ENCODE measurements at regions not wholly inside any gene's neighbourhood (a gene's known extent, or its start where the extent isn't known, plus 50 kb on each side); places are given as distances from the start of the nearest gene placed in this dataset.
"Not testable (repeated sequence)": the region's sequence is repeated elsewhere in the genome, so short reads cannot be mapped to it uniquely, and the experiment has no call there.

- Histone ChIP-seq H3K4me3 (replicated peaks; ENCODE audit: insufficient read depth, low read length) (no peak overlapping the region), H3K27me3 (ENCODE audit: insufficient read depth, poor library complexity, severe bottlenecking) (no peaks in the 10 kb centered on the region), H3K27ac (replicated peaks) (no peak overlapping the region)
- TF ChIP-seq POLR2AphosphoS5 (IDR thresholded peaks at IDR 0.05; ENCODE audit: low read depth) (no peak), CTCF (IDR thresholded peaks at IDR 0.05; ENCODE audit: insufficient read depth, low read length) (no peak), REST (IDR thresholded peaks at IDR 0.05; ENCODE audit: insufficient replicate concordance, low read depth) (no peak), SPI1 (IDR thresholded peaks at IDR 0.05; ENCODE audit: borderline replicate concordance, low read depth) (no peak), GABPA (IDR thresholded peaks at IDR 0.05; ENCODE audit: low read depth) (no peak)
- no peak for DNase-seq (ENCODE audit: low read depth in 1 of 2, low spot score in 1 of 2)
These were observed 85.6 kb upstream of the LYSMD4 start for GRCh38 chr15:99818872-99819271.

GRCh38 chr15:99816862-99817261 is 83.6 kb upstream of the LYSMD4 start:
- DNase-seq (ENCODE audit: low read depth in 1 of 2, low spot score in 1 of 2); H3K27me3 ChIP-seq (ENCODE audit: insufficient read depth, poor library complexity, severe bottlenecking); H3K27ac ChIP-seq (replicated peaks); H3K4me3 ChIP-seq (replicated peaks; ENCODE audit: insufficient read depth, low read length): not testable (repeated sequence)

- H3K27ac ChIP-seq (replicated peaks); H3K4me3 ChIP-seq (replicated peaks; ENCODE audit: insufficient read depth, low read length); H3K27me3 ChIP-seq (ENCODE audit: insufficient read depth, poor library complexity, severe bottlenecking); DNase-seq (ENCODE audit: low read depth in 1 of 2, low spot score in 1 of 2): not testable (repeated sequence)
These were observed 77.4 kb upstream of the LYSMD4 start for GRCh38 chr15:99810663-99811062.

- not testable (repeated sequence) for H3K27me3 ChIP-seq (ENCODE audit: insufficient read depth, poor library complexity, severe bottlenecking); DNase-seq (ENCODE audit: low read depth in 1 of 2, low spot score in 1 of 2); H3K27ac ChIP-seq (replicated peaks); H3K4me3 ChIP-seq (replicated peaks; ENCODE audit: insufficient read depth, low read length)
These were observed 66.6 kb upstream of the LYSMD4 start for GRCh38 chr15:99799854-99800250.

- H3K27me3 ChIP-seq (ENCODE audit: insufficient read depth, poor library complexity, severe bottlenecking); DNase-seq (ENCODE audit: low read depth in 1 of 2, low spot score in 1 of 2); H3K27ac ChIP-seq (replicated peaks); H3K4me3 ChIP-seq (replicated peaks; ENCODE audit: insufficient read depth, low read length): not testable (repeated sequence)
These were observed 66.1 kb upstream of the LYSMD4 start for GRCh38 chr15:99799182-99799853.

GRCh38 chr15:99796940-99797870 is 64.0 kb upstream of the LYSMD4 start:
- not testable (repeated sequence) for H3K4me3 ChIP-seq (replicated peaks; ENCODE audit: insufficient read depth, low read length); DNase-seq (ENCODE audit: low read depth in 1 of 2, low spot score in 1 of 2); H3K27ac ChIP-seq (replicated peaks); H3K27me3 ChIP-seq (ENCODE audit: insufficient read depth, poor library complexity, severe bottlenecking)

- not testable (repeated sequence) for H3K27me3 ChIP-seq (ENCODE audit: insufficient read depth, poor library complexity, severe bottlenecking); H3K4me3 ChIP-seq (replicated peaks; ENCODE audit: insufficient read depth, low read length); H3K27ac ChIP-seq (replicated peaks); DNase-seq (ENCODE audit: low read depth in 1 of 2, low spot score in 1 of 2)
These were observed 58.9 kb upstream of the LYSMD4 start for GRCh38 chr15:99791881-99792807.

GRCh38 chr15:99790751-99791150 is 57.5 kb upstream of the LYSMD4 start:
- not testable (repeated sequence) for H3K27me3 ChIP-seq (ENCODE audit: insufficient read depth, poor library complexity, severe bottlenecking); DNase-seq (ENCODE audit: low read depth in 1 of 2, low spot score in 1 of 2); H3K4me3 ChIP-seq (replicated peaks; ENCODE audit: insufficient read depth, low read length); H3K27ac ChIP-seq (replicated peaks)

Measured in HL-60 (cell line).